NCI-H2227 (cell line): ENCODE measurements at regions not wholly inside any gene's neighbourhood (a gene's known extent, or its start where the extent isn't known, plus 50 kb on each side); places are given as distances from the start of the nearest gene placed in this dataset.

ENCODE experiments used
- DNase-seq: peaks from one replicate; lab custom pipeline; 2025; ENCODE audit not compliant: unreplicated experiment; lab: John Stamatoyannopoulos, UW

DNA sequence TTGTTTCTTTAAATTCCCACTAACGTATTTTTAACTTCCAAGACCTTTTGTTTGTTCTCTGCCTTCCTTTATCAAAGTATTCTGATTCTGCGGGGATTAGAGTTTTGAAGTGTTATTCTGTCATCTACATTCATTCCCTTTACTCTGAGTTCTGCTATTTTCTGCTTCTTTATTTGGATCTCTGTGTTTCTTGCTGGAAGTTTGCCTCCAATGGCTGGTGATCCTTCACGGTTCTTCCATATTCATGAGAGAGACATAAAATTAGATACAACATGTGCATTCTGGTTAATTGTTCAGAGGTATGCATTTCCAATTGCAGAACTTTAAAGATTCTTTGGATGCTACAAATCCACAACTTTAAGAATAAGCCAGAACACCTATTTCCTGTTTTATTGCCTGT lies 244.7 kb upstream of the ADARB2 start:
- DNase-seq = no peak

DNA sequence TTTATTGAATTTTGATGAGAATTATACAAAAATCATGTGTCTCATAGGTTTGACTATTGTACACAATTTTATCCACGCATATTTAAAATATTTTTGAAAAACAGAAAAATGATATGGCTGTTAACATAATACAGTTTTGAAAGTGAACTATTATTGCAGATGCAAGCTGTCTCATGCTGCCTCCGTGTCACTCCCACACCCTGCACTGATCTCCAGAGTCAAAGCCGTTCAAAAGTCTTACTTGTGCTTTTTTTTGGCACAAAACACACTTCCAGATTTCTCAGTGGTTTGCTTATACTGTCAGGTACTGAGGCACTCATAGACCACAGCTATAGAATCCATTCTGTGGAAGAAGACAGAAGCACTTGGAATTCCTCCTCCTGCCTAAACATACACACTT lies 243.1 kb upstream of the ADARB2 start:
- DNase-seq = no peak

DNA sequence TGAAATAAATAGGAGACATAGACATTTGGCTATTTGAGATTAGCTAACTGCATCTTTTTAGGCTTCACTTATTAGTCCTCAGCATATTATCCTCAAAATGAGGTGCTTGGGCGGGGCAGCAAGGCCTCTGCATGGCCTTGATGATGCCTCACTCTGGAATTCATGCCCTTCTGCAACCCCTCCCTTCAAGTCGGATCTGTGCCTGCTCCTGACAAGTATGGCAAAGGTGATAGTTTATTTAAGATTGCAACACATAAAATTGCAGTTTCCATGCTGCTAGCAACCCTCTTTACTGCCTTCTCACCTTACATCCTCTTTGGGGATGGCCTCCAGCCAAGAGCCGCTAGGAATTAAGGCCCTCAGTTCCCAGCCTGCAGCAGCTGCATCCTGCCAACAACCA lies 241.3 kb upstream of the ADARB2 start:
- DNase-seq = no peak

DNA sequence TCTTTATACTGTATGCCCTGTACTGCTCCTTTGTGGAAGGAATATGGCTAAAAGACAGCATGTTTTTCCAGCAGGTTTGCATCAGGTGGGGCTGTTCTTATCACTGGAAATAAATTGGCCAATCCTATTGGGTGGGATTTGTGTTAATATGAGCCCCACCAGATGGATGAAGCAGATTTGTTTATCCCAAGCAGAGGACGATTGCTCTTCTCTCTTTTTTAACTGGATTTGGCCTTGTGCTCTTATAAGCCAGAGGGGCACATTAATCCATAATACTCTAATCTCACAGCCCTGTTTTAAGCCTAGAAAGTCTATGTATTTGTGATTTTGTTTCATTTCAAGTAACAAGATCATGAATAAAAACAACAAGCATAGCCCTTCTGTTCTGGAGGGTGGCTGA lies 240.1 kb upstream of the ADARB2 start:
- no peak for DNase-seq

DNA sequence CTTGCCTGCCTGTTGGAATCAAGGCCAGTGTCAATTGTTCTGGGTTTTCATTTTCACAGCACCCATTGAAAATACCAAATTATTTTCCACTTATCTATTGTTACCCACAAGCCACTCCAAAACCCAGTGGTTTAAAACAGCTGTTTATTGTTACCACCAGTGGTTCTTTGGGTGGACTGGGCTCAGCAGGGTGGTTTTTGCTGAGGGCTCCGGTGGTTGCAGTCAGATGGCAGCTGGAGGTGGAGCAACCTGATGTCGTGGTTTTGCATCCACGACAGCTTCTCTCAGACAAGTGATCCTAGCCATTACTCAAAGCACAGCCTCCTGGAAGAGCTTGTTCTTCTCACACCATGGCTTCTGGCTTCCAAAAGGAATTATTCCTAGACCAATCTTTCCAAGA lies 235.1 kb upstream of the ADARB2 start:
- no peak for DNase-seq

DNA sequence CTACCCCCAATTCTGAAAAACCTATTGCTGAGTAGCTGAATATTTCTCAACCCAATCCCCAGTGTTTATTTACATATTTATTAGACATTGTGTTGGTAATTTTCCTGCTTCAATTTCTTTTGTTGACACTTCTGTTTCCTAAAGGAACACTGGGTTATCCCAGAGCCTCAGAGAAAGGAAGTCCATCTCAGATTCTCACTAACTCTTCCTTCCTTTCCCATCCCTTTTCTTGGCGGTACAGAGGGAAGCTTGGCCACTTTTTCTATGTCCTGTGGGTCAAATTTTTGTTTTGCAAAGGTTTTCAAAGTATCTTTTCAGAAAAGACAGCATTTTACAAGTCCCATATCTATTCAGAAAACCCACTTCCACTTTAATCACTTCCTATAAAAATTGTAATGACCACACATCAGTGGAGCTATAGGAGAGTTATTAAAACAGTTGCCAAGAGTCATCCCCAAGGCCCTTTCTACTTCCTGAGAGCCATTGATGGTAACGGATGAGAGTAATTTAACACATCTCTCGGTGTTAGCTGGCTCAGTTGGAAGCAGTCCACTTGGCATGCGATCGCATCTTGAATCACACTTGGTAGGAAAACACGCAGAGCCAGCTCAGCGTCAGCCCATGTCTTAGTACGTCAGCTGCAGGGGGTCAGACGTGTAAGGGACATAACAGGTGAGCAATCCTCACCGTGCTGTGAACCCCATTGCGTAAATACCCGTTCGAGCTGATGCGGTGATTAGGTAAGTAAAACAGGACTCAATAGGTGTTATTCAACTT lies 231.1 kb upstream of the ADARB2 start:
- DNase-seq = no peak

DNA sequence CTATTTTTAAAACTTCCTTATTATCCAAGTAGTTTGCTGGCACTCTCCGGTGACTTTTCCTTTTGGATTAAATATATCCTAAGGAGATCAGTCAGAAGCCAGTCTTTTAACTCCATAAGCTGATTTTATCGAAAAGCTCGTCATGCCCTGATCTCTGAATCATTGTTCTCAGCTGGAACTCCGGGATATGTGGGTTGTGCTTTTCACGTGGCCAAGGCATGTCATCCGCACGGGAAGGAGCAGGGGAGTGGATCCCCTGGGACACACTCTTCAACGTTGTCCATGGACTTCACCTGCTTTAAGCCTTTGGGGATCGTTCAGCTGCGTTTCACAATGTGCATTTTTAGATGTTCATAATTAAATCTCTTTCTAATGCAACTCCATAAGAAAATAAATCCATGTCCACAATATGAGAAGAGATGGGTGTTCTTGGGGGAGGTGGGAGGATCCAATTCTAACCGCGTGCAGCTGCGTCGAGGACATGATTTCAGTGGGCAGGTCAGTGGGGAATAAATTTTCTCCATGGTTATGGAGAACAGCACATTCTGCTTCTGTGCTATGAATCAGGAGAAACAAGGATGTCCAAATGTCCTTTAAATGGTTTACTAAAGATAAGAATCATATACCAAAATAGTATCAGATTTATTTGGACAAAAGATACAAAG lies 229.5 kb upstream of the ADARB2 start:
- DNase-seq = no peak

DNA sequence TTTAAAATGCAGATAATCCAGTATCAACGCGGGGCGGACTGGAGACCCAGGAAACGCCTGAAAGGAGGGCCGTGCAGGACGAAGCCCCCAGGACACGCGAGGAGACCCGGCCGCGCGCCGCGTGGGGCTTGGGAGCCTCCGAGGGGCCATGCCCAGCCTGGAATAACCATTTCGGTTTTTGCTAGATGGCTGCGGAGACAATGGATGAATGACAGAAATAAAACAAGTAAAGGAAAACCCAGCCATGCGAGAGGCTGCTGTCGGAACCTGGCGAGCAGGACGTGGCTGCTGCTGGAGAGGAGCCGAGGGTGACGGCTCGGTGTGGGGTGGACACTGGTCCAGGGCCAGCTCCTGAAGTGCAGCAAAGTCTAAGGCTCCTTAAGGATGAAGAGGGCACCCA lies 227.2 kb upstream of the ADARB2 start:
- no peak for DNase-seq

DNA sequence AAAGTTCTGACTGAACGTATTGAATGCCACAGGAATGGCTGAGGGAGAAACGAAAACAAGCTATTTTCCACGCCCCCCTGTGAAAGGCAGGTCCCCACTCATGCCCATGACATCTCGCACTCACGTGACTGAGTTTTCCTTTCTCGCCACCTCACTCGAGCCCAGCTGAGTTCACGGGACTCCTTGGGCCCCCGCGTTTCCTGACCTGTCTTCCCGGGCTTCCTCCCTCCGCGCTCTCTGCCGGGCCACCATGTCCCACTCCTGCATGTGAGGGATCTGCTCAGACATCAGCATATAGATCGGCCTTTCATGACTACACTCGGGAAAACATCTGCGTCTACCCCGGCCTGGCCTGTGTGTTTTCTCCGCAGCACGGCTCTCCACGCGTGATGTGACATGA lies 226.0 kb upstream of the ADARB2 start:
- DNase-seq = no peak

DNA sequence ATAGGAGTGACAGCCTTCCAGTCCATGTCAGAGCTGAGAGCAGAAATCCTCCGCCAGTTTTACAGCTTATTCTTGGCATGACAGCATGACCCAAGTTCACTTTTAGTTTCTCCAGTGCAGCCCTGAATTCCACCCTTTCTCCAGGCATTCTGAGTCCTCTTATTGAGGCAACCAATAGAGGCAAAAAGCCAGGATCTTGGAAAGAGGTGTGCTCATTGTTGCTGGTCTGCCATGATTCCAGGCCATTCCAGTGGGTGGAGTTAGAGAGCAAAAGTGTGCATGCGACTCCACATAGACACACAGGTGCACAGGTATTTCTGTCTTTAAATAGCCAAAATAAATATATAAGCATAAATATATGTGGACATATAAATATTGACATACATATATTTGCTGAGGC lies 224.7 kb upstream of the ADARB2 start:
- no peak for DNase-seq

DNA sequence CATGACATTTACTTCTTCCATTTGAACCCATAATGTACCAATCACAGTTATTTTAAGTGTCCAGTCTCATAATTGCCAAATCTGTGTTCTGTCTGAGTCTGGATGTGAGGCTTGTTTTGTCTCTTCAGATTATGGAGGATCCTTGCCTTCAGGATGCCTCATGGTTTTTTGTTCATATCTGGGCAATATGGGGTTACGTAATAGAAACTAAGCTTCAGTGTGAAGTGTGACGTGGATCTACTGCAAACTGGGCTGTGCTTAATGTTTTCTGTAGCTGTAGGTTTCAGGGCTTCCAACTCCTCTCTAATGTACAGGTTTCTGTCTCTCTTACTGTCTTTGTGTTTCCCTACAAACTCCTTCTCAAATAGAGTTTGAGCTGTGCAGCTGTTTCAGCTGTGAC lies 223.7 kb upstream of the ADARB2 start:
- no peak for DNase-seq

DNA sequence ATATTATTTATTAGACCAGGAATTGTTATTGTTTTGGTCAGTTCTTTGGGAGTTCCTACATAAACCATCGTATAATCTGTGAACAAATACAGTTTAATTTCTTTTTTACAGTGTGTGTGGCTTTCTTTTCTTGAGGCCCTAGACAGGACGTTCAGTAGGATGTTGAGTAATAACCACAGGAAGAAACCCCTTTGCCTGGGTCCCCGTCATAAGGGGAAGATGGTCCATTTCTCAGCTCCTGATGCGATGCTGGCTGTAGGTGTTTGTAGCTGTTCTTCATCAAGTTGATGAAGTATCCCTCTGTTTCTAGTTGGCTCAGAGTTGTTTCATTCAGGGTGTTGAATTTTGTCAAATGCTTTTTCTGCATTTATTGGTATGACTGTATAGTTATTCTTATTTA lies 219.7 kb upstream of the ADARB2 start:
- no peak for DNase-seq

DNA sequence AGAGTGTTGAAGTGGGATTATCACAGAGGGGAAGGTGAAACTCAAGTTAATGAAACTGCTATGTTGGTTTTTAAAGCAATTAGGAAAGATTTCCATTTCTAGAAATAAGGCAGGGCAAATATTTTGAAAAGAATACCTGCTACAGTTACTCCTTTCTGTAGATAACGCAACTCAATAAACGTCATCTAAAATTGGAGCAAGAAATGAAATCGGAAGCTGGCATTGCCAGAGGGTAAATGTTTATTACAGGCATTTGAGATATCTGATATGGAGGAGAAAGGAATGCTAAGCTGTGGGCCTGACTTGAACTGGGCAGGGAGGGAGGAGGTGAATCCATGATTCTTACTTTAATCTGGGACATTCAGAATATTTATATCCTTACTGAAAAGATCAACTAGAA lies 217.0 kb upstream of the ADARB2 start:
- no peak for DNase-seq

DNA sequence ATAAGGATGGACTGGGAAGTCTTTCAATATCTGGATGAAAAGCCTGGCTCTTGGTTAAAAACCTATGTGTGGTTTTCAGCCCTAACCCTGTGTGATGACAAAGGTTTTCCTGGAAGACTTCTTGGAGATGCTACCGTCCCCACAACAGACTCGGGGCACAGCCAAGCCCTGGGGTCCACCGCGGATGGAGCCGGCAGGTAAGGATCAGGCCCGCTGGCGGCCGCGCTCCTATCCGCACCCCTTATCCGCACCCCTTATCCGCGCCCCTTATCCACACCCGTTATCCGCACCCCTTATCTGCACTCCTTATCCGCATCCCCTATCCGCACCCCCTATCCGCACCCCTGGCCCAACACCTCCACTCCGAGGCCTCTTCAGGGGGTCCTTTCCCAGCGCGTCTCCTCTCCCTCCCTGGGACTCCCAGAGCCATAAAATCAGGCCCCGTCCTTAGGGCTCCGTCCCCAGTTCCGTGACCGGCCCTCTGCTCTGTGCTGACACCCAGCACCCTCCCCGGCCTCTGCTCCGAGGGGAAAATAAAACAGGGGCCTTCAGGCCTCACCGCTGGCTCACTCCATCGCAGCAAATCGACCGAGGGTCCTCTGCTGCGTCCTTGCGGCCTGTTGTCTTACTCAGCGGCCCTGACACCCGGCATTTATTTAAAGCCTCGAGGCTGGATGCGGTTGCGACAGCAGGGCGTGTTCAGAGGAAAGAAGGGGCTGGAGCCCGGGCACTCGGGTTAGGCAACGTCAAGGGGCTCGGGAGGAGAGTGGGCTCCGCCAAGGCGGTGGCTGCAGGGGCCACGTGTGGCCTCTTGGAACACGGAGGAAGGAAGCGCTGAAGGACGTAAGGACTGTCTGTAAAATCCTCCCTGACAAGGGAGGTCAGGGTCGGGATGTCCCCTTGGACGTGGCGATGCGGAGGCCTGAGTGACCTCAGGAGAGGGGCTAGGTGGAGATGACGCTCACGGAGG lies 215.1 kb upstream of the ADARB2 start:
- no peak for DNase-seq

DNA sequence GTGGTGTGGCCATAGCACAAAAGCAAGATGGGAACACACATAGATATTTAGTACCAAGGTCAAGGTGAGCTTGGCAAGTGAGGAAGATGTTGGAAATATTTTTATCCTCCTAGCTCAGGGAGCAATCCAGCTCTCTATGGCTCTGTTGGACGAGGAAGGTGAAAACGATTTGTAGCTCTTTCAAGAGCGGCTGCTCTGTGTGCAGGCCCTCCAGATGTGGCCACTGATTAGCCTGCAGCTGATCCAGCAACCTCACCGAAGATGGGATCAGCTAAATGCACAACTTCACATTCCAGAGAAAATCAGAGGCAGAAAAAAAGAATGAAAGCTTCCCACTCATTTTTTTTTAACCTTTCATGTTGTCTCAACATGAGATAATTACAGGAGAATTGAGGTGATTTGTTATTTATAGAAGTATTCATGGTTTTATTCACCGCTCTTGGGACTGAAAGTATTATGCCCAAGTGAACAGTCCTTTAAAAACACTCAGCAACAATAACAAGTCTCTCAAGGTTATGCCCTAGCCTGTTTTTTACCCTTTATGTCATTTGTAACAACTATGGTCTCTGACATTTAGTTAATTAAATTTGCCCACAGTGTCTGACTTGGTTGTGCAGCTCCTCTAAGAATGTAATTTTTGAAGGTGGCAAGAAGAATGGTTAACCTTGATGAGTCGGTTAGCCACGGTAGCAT lies 213.6 kb upstream of the ADARB2 start:
- no peak for DNase-seq

DNA sequence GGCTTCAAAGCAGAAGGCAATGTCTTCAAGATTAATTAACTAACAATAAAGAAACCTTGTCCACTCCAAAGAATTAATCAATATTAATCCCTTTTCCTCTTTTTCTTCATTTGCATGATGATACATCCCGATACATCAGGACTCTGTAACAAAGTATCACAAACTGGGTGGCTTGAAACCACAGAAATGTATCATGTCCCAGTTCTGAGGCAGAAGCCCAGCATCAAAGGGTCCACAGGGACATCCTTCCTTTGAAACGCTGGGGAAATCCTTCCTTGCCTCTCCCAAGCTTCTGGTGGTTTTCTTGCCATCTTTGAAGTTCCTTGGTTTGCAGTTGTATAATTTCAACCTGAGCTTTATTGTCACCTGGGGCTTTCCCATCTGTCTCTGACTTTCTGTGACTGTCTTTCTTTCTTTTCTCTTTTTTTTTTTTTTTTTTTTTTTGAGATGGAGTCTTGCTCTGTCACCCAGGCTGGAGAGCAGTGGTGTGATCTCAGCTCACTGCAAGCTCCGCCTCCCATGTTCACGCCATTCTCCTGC lies 210.2 kb upstream of the ADARB2 start:
- no peak for DNase-seq

DNA sequence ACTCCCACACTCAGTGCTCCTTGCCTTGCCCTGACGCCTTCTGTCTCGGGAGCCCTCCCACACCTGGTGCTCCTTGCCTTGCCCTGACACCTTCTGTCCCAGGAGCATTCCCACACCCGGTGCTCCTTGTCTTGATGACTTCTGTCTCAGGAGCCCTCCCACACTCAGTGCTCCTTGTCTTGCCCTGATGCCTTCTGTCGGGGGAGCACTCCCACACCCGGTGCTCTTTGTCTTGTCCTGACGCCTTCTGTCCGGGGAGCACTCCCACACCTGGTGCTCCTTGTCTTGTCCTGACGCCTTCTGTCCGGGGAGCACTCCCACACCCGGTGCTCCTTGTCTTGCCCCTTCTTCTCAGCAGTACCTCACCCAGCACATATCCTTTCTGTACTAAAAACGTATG lies 207.2 kb upstream of the ADARB2 start:
- no peak for DNase-seq

DNA sequence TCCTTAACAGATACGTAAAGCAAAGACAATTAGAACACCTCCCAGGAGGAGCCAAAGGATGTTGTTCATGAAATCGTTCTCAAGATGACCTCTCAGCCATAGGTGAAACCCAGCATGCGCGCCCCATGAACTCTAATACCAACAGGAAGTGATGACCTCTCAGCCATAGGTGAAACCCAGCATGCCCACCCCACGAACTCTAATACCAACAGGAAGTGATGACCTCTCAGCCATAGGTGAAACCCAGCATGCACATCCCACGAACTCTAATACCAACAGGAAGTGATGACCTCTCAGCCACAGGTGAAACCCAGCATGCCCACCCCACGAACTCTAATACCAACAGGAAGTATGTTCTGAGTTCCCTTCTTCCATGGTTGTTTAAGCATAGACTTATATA lies 205.2 kb upstream of the ADARB2 start:
- no peak for DNase-seq

DNA sequence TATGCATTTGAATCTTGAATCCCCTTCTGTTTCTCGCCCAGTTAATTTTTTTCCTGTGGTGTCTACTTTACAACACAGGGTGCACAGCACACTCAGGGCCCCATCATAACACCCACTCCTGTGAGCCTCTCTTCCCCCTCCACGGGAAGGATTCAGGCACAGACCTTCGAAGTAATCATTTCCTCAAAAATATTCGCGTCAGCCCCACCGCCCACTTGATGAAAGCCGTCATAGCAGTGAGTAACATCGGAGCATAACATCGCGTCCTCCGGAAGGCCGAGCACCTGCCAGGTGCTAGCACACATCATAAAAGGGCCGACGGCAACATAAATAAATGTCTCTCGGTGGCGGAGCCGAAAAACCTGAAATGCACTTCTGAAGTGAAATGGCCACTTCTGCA lies 201.7 kb upstream of the ADARB2 start:
- DNase-seq = no peak

DNA sequence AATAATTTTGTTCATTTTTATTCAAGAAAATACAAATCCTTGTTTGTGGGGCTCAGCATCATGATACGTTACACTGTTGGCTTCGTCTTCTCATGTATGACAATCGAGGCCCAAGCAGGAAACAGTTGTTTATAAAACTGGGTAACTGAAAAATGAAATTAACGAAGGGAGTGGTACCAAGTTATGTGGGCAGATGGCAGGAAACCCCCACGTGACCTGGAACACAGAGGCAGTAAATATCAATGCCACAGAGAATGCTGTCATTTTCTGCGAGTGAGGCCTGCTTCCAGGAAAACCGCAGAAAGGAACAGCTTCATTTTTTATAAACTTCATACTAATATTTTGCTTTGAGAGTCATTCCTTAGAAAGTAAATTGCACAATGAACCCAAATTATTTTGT lies 201.0 kb upstream of the ADARB2 start:
- no peak for DNase-seq

DNA sequence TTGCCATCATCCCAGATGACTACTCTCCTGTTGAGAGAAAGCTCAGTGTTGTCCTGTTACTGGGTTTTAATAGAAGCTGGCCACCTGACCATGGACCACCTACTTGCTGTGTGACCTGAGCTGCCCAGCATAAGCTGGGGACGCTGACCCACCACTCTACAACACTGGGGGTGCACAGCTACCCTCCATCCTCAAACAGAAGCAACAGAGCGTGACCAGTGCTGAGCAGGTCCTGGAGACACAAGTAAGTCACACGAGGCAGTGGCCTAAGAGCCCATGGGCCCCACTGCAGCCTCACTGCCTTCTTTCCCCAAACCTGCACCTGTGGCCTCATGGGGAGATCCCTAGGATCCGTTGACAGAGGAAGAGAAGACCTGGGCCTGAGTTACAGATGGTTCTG lies 198.6 kb upstream of the ADARB2 start:
- DNase-seq = no peak
